Endometrial microvascular endothelial cells (primary cell): ENCODE measurements at regions not wholly inside any gene's neighbourhood (a gene's known extent, or its start where the extent isn't known, plus 50 kb on each side); places are given as distances from the start of the nearest gene placed in this dataset.

Experiments used
- in situ Hi-C: cut with HindIII; loops from 2 replicates; pipeline ENCODE4 v1.10.0; 2017; ENCODE audit warnings: low sequenced_read_pairs, low pct_unique_long_range_greater_than_20kb; ENCODE audit errors: inconsistent ontology term

GRCh38 chr1:82411605-82412004 lies 610.9 kb downstream of the ADGRL2 start:
- in situ Hi-C loops: no loop called here

GRCh38 chr1:82405333-82405732 lies 604.6 kb downstream of the ADGRL2 start:
- in situ Hi-C loops: no loop called here

- in situ Hi-C loops: no loop called here
Observed at GRCh38 chr1:82401116-82401515, 600.4 kb downstream of the ADGRL2 start.

GRCh38 chr1:82400521-82400920 lies 599.8 kb downstream of the ADGRL2 start:
- in situ Hi-C loops: no loop called here

- in situ Hi-C loops: no loop called here
Observed at GRCh38 chr1:82399093-82399492, 598.4 kb downstream of the ADGRL2 start.

- in situ Hi-C loops: no loop called here
Observed at GRCh38 chr1:82398357-82398756, 597.6 kb downstream of the ADGRL2 start.

GRCh38 chr1:82395440-82395839 lies 594.7 kb downstream of the ADGRL2 start:
- in situ Hi-C loops: no loop called here

- in situ Hi-C loops: no loop called here
Observed at GRCh38 chr1:82392946-82393345, 592.2 kb downstream of the ADGRL2 start.

- in situ Hi-C loops: no loop called here
Observed at GRCh38 chr1:82392513-82392912, 591.8 kb downstream of the ADGRL2 start.

- in situ Hi-C loops: no loop called here
Observed at GRCh38 chr1:82391712-82392111, 591.0 kb downstream of the ADGRL2 start.

- in situ Hi-C loops: no loop called here
Observed at GRCh38 chr1:82390627-82391026, 589.9 kb downstream of the ADGRL2 start.

GRCh38 chr1:82388679-82389078 lies 587.9 kb downstream of the ADGRL2 start:
- in situ Hi-C loops: no loop called here

GRCh38 chr1:82387012-82387366 lies 586.3 kb downstream of the ADGRL2 start:
- in situ Hi-C loops: no loop called here

GRCh38 chr1:82386365-82387011 lies 585.8 kb downstream of the ADGRL2 start:
- in situ Hi-C loops: no loop called here

GRCh38 chr1:82384776-82385175 lies 584.0 kb downstream of the ADGRL2 start:
- in situ Hi-C loops: no loop called here

GRCh38 chr1:82377201-82377884 lies 576.6 kb downstream of the ADGRL2 start:
- in situ Hi-C loops: no loop called here

GRCh38 chr1:82373710-82374109 lies 573.0 kb downstream of the ADGRL2 start:
- in situ Hi-C loops: no loop called here

GRCh38 chr1:82371844-82372498 lies 571.2 kb downstream of the ADGRL2 start:
- in situ Hi-C loops: no loop called here

GRCh38 chr1:82367456-82367855 lies 566.7 kb downstream of the ADGRL2 start:
- in situ Hi-C loops: no loop called here

GRCh38 chr1:82366689-82367088 lies 566.0 kb downstream of the ADGRL2 start:
- in situ Hi-C loops: no loop called here
